GM12874 (cell line): ENCODE measurements at regions not wholly inside any gene's neighbourhood (a gene's known extent, or its start where the extent isn't known, plus 50 kb on each side); places are given as distances from the start of the nearest gene placed in this dataset.

Experiments
- CTCF ChIP-seq: IDR thresholded peaks from 2 replicates; pipeline ENCODE4 v1.5.1; 2011; ENCODE audit warnings: low read depth, mild to moderate bottlenecking, control low read depth, low read length, moderate library complexity; ENCODE audit not compliant: insufficient read depth

DNA sequence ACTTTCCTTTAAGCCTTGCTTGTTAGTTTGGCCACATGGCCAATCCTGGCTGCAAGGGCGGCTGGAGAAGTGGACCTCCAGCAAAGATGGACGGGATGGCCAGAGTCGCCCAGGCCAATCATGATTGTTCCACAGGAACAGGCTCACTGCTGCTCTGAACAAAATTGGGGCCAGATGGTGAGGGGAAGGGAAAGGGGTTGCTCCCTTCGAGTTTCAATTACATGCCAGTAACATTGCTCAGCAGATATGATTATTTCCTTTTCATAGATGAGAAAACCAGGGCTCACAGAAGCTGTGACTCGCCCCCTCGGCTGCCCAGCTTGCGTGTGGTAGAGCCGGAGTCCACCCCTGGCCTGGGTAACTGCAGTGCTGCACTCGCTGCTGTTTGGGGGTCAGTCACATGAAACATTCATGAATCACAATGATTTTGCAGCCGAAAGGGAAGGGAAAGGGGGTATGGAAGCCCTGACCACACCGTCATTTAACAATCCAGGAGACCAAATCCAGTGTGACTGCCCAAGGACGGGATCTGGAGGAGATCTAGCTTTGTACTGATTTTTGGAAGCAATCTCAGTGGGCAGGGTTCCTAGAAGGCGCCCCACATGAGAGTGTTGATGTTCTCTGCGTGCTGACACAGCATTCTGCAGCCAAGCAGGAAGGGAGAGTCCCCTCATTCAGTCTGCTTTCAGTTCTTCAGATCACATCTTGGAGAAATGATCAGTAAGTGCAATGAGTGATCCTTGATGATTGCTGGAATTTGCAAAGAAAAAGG, 77.3 kb upstream of the MSX1 start:
- no peak for TF ChIP-seq CTCF

GRCh38 chr4:4780729-4781244, 78.7 kb upstream of the MSX1 start:
- TF ChIP-seq CTCF = no peak

DNA sequence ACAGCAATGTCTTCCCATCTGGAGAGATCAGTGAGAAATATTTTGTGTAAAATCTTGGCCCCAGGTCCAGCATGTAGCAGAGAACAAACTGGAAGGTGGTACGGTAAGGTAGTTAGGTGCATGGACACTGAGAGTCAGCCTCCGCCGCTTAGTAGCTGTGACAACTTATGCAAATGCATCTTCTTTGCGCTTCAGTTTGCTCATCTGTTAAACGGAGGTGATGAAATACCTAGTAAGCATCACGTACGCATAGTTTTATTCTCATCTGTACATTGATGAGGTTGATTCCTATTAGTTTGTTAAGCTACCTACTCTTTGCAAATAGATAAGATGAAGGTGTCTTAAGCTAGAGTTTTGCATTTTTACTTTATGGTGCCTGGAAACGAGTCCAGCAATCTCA, 80.0 kb upstream of the MSX1 start:
- no peak for TF ChIP-seq CTCF

GRCh38 chr4:4779054-4779453, 80.4 kb upstream of the MSX1 start:
- no peak for TF ChIP-seq CTCF

DNA sequence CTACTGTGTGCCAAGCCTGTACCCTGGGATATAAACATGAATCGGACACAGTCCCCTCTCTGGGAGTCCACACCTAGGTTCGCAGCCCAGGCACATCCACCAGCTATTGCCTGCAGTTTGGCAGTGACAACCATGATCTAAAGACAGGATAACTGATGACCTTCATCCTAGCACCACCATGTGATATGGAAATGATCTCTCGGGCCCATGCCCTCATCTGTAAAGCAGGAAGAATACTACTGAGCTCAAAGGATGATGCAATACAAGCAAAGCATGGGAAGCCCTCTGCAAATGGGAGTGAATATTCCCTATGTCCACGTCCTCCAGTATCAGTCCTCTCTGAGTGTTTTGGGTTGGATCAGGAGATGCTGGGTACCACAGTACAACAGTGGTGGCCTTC, 80.9 kb upstream of the MSX1 start:
- TF ChIP-seq CTCF = no peak

DNA sequence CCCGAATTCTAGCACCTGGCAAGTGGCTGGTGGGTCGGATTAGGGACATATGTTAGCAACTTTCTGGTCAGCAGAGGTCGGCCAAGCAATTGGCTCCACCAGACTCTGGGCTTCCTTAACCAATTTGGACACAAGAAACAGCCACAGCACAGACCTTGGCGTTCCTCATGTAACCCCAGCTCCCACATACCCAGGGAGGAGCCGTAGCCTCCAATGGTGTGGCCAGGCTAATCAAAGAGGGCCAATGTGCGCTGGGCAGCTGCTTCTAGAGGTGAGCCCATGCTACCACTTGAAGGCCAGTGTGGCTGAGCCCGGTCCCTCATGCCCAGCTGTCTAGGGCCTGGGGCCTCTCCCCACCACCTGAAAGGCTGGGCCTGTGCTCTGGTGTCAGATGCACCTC, 82.5 kb upstream of the MSX1 start:
- TF ChIP-seq CTCF = no peak

DNA sequence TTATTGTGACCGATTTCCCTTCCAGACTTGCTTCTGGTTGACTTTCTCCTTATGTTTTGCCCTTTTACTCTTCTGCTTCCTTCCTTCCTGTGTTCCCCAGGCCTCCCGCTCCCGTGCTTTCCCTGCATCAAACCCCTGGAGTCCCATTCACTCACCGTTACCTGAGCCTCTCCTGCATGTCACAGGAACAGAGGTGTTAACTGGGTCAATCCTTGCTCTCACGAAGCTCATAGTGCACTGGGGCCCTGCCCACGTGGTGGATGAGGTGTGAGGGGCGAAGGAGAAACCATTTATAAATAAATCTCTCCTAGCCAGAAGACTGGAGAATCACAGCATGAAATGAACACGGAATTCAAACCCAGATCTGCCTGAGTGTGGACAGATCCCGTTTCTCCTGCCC, 83.1 kb upstream of the MSX1 start:
- no peak for TF ChIP-seq CTCF
